ENCODE measurements at regions not wholly inside any gene's neighbourhood (a gene's known extent, or its start where the extent isn't known, plus 50 kb on each side); places are given as distances from the start of the nearest gene placed in this dataset.

DNA sequence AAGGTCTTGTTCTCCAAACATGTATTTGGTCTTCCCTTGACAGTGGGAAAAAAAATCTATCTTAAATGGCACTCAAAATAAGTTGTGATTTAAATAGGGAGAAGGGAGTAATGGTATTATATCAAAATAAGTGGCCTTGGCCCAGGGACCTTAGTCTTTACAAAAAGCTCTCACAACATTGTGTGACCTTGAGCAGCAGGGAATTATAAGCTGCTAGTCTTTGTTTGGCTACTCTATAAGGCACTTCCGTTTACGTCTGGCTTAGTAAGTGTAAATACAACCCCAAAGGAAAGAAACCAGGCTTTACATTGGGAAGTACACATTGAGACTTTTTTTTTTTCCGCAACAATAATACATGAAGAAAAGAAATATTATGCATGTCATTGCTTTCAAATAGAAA is 734.0 kb upstream of the LINC00305 start:
- intact Hi-C loops (cut with micrococcal nuclease), result no loop called here
- ATAC-seq, result no peak
- Histone ChIP-seq H3K4me1 (ENCODE audit: insufficient read depth, low read length) (peaks cover 10% of the 10 kb centered on the region), H3K27ac (ENCODE audit: low read length) (no peak overlapping the region), H3K9me2 (replicated peaks; ENCODE audit: low read length) (no peaks in the 10 kb centered on the region), H3K4me3 (ENCODE audit: low read length) (no peak overlapping the region), H3F3A (ENCODE audit: low read length, unreplicated experiment) (no peaks in the 10 kb centered on the region), H3K4me2 (ENCODE audit: low read length) (no peak overlapping the region), H2AFZ (ENCODE audit: low read length) (no peak overlapping the region), H3K9me3 (ENCODE audit: low read length) (no peaks in the 10 kb centered on the region), H3K79me2 (ENCODE audit: low read length) (no peaks in the 10 kb centered on the region), H3K27me3 (ENCODE audit: low read length) (no peaks in the 10 kb centered on the region), H3K36me3 (ENCODE audit: low read depth, low read length) (no peaks in the 10 kb centered on the region), H4K20me1 (ENCODE audit: low read length) (no peaks in the 10 kb centered on the region), H3K9ac (ENCODE audit: low read length) (no peak overlapping the region)
- POLR2A ChIA-PET (ENCODE audit: unreplicated experiment), result no interaction called here
- no peak for DNase-seq
- CTCF ChIA-PET, result no interaction called here
- no peak for TF ChIP-seq EZH2 (IDR thresholded peaks at IDR 0.05; ENCODE audit: low read length, unreplicated experiment)
- TF ChIP-seq, protein P1, sequence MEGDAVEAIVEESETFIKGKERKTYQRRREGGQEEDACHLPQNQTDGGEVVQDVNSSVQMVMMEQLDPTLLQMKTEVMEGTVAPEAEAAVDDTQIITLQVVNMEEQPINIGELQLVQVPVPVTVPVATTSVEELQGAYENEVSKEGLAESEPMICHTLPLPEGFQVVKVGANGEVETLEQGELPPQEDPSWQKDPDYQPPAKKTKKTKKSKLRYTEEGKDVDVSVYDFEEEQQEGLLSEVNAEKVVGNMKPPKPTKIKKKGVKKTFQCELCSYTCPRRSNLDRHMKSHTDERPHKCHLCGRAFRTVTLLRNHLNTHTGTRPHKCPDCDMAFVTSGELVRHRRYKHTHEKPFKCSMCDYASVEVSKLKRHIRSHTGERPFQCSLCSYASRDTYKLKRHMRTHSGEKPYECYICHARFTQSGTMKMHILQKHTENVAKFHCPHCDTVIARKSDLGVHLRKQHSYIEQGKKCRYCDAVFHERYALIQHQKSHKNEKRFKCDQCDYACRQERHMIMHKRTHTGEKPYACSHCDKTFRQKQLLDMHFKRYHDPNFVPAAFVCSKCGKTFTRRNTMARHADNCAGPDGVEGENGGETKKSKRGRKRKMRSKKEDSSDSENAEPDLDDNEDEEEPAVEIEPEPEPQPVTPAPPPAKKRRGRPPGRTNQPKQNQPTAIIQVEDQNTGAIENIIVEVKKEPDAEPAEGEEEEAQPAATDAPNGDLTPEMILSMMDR (conservative IDR thresholded peaks at IDR 0.05; ENCODE audit: low read depth, low read length), result no peak
- TF ChIP-seq EZH2phosphoT487 (IDR thresholded peaks at IDR 0.05; ENCODE audit: borderline replicate concordance, low read length), result no peak
- BruUV-seq (replicated peaks), result no TSS peak

DNA sequence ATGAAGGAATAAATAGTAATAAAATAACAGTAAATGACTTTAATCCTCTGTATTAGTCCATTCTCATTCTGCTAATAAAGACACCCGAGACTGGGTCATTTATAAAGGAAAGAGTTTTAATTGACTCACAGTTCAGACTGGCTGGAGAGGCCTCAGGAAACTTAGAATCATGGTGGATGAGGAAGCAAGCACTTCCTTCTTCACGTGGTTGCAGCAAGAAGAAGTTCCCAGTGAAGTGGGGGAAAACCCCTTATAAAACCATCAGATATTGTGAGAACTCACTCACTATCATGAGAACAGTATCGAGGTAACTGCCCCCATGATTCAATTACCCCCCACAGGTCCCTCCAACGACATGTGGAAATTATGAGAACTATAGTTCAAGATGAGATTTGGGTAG is 727.9 kb upstream of the LINC00305 start:
- intact Hi-C loops (cut with micrococcal nuclease), result no loop called here
- H3K27ac ChIP-seq (ENCODE audit: low read length), result no peak overlapping the region
- ATAC-seq (no peak), DNase-seq (no peak)
- BruUV-seq (replicated peaks), result no TSS peak
- no peak overlapping the region for H3K9ac ChIP-seq (ENCODE audit: low read length)
- TF ChIP-seq EZH2 (IDR thresholded peaks at IDR 0.05; ENCODE audit: low read length, unreplicated experiment) (no peak), EZH2phosphoT487 (IDR thresholded peaks at IDR 0.05; ENCODE audit: borderline replicate concordance, low read length) (no peak)
- TF ChIP-seq, protein P1 (conservative IDR thresholded peaks at IDR 0.05; ENCODE audit: low read depth, low read length), result no peak
- no peaks in the 10 kb centered on the region for H4K20me1 ChIP-seq (ENCODE audit: low read length)
- ChIA-PET CTCF (no interaction called here), POLR2A (ENCODE audit: unreplicated experiment) (no interaction called here)
- no peaks in the 10 kb centered on the region for H3K9me3 ChIP-seq (ENCODE audit: low read length)
- H3K4me1 ChIP-seq (ENCODE audit: insufficient read depth, low read length), result no peaks in the 10 kb centered on the region
- no peak overlapping the region for H2AFZ ChIP-seq (ENCODE audit: low read length)
- H3K4me2 ChIP-seq (ENCODE audit: low read length), result no peak overlapping the region
- H3K36me3 ChIP-seq (ENCODE audit: low read depth, low read length), result no peaks in the 10 kb centered on the region
- no peaks in the 10 kb centered on the region for H3K9me2 ChIP-seq (replicated peaks; ENCODE audit: low read length)
- no peak overlapping the region for H3K4me3 ChIP-seq (ENCODE audit: low read length)
- H3K79me2 ChIP-seq (ENCODE audit: low read length), result no peaks in the 10 kb centered on the region
- no peaks in the 10 kb centered on the region for H3K27me3 ChIP-seq (ENCODE audit: low read length)
- no peaks in the 10 kb centered on the region for H3F3A ChIP-seq (ENCODE audit: low read length, unreplicated experiment)

DNA sequence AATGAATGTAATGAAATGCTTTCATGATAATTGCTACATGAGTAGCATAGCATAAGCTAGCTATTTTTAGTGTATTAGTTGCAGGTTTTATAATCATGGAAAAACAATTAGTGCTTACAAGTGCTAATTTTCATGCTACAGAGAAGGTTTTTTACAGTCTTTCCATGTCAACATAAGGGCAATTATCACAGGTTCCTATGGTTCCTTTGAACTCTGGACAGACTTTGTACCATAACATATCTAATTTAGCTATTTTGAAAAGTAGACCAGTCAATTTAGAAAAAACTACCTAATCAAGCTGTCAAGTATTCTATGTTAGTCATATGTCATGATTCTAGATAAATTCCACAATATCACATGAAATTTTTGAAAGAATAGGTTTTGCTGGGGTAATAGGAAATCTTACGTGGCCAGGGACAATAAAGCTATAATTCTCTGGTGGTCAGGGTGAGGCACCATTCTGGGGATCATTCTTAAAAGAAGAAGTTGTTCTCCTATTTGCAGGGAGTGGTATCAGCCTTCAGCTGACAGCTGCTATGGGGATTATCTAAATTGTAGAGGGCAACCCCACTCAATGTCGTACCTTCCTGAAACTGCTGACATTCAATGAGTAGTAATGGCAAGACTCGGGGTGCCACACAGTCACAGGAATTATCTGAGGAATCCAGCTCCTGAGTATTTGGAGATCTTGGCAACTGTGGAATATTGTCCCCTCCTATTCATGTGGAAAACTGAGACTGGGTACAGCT is 724.0 kb upstream of the LINC00305 start:
- Histone ChIP-seq H3K27ac (ENCODE audit: low read length) (no peak overlapping the region), H3K4me3 (ENCODE audit: low read length) (no peak overlapping the region), H3K27me3 (ENCODE audit: low read length) (no peaks in the 10 kb centered on the region), H3K36me3 (ENCODE audit: low read depth, low read length) (no peaks in the 10 kb centered on the region), H3K9me3 (ENCODE audit: low read length) (no peaks in the 10 kb centered on the region), H4K20me1 (ENCODE audit: low read length) (no peaks in the 10 kb centered on the region), H3K9me2 (replicated peaks; ENCODE audit: low read length) (no peaks in the 10 kb centered on the region), H3K4me2 (ENCODE audit: low read length) (no peak overlapping the region), H3K79me2 (ENCODE audit: low read length) (no peaks in the 10 kb centered on the region), H3F3A (ENCODE audit: low read length, unreplicated experiment) (no peaks in the 10 kb centered on the region), H2AFZ (ENCODE audit: low read length) (no peak overlapping the region), H3K9ac (ENCODE audit: low read length) (no peak overlapping the region), H3K4me1 (ENCODE audit: insufficient read depth, low read length) (no peaks in the 10 kb centered on the region)
- no peak for DNase-seq
- intact Hi-C loops (cut with micrococcal nuclease), result no loop called here
- no TSS peak for BruUV-seq (replicated peaks)
- ChIA-PET CTCF (no interaction called here), POLR2A (ENCODE audit: unreplicated experiment) (interaction anchor here (0.5 kb wide), 1 partner anchor 787 kb away, joined by 3 read pairs; no protein-coding TSS in a partner anchor)
- no peak for ATAC-seq
- TF ChIP-seq EZH2phosphoT487 (IDR thresholded peaks at IDR 0.05; ENCODE audit: borderline replicate concordance, low read length), result no peak
- TF ChIP-seq, protein P1 (conservative IDR thresholded peaks at IDR 0.05; ENCODE audit: low read depth, low read length), result no peak
- TF ChIP-seq EZH2 (IDR thresholded peaks at IDR 0.05; ENCODE audit: low read length, unreplicated experiment), result no peak

Data from PC-3 (cell line).